ENCODE measurements at regions not wholly inside any gene's neighbourhood (a gene's known extent, or its start where the extent isn't known, plus 50 kb on each side); places are given as distances from the start of the nearest gene placed in this dataset.

DNA sequence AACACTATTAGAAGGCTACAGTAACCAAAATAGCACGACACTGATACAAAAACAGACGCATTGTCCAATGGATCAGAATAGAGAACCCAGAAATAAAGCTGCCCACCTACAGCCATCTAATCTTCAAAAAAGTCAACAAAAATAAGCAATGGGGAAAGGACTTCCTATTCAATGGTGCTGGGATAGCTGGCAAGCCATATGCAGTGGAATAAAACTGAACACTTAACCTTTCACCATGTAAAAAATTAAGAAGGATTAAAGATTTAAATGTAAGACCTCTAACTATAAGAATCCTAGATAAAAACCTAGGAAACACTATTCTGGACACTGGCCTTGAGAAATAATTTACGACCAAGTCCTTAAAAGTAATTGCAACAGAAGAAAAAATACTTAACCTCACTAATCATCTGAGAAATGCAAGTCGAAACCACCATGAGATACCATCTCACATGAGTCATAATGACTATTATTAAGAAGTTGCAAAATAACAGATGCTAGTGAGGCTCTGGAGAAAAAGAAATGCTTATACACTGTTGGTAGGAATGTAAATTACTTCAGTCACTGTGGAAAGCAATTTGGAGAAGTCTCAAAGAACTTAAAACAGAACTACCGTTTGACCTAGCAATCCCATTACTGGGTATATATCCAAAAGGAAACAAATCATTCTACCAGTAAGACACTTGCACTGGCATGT lies 203.3 kb upstream of the CDH9 start:
- TF ChIP-seq GATA3 (IDR thresholded peaks at IDR 0.05; ENCODE audit: low read depth, low read length) (no peak), GATA2 (IDR thresholded peaks at IDR 0.05; ENCODE audit: low read depth, low read length) (no peak)

DNA sequence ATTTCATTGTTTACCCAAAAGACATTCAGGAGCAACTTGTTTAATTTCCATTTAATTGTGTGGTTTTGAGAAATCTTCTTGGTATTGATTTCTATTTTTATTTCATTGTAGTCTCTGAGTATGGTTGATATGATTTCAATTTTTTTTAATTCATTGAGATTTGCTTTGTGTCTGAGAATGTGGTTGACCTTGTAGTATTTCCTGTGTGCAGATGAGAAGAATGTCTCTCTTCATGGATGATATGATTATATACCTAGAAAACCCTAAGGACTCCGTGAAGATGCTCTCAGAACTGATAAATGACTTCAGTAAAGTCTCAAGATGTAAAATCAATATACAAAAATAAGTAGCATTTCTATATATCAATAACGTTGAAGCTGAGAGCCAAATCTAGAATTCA lies 202.4 kb upstream of the CDH9 start:
- TF ChIP-seq GATA3 (IDR thresholded peaks at IDR 0.05; ENCODE audit: low read depth, low read length) (no peak), GATA2 (IDR thresholded peaks at IDR 0.05; ENCODE audit: low read depth, low read length) (no peak)

DNA sequence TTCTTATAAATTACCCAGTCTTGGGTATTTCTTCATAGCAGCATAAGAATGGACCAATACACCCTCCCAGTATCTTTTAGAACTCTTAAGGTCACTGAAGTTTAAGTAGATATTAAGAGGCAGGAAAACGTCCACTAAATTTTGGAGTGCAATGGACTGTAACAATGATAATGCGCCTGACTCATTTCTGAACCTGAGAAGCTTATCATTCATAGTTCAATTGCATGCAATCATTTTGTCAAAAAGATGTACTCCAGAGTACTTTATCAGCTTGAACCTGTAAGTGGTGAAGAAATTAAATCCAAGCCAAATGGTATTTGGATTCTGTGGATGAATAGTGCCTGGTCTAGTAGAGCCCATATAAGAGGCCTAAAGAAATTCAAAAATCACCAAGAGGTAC lies 196.5 kb upstream of the CDH9 start:
- no peak for TF ChIP-seq GATA2 (IDR thresholded peaks at IDR 0.05; ENCODE audit: low read depth, low read length)
- no peak for TF ChIP-seq GATA3 (IDR thresholded peaks at IDR 0.05; ENCODE audit: low read depth, low read length)

DNA sequence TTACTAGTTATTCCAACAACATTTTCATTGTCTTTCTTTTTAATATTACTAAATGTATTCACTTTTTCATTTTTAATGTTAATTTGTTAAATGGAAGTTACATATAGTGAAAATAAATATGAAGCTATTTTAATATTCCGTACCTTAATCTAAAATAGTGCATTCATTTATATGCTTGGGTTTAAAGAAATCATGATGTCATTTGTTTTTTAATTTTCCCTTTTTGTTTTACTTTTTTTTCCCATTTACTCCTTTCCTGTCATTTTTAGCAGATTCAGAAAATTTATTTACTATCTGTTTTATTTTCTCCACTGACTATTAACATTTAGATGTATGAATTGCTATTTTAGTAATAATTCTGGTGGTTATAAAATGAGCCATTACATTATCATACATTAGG lies 183.0 kb upstream of the CDH9 start:
- TF ChIP-seq GATA2 (IDR thresholded peaks at IDR 0.05; ENCODE audit: low read depth, low read length) (no peak), GATA3 (IDR thresholded peaks at IDR 0.05; ENCODE audit: low read depth, low read length) (no peak)

DNA sequence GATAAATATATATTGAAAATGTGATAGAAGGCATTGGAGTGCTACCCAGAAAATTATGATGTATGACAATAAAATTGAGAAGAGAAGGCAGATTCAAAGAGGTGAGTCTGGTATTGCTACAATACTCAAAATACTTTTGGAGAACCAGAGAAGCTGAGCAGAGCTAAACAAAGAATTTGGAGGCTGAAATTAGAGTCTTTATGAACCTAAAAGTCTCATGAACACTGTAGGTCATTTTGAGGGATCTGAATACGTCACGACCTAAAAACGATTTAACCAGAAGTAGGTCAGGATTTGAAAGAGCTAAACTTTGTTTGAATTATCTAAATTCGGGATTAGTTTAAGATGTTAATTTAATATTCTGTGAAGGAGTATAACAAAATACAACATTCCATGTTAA lies 182.4 kb upstream of the CDH9 start:
- TF ChIP-seq GATA3 (IDR thresholded peaks at IDR 0.05; ENCODE audit: low read depth, low read length) (no peak), GATA2 (IDR thresholded peaks at IDR 0.05; ENCODE audit: low read depth, low read length) (no peak)

DNA sequence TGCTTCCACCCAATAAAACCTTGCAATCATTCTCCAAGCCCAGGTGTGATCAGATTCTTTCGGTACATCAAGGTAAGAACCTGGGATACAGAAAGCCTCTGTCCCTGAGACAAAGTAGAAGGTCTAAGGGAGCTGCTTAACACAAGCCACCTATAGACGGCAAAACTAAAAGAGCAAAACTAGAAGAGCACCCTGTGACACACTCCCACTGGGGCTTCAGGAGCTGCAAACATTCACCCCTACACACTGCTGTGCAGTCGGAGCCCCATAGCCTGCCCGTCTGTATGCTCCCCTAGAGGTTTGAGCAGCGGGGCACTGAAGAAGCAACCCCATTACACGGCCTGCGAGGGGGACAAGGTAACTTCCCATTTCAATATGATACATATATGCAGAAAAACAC lies 179.6 kb upstream of the CDH9 start:
- TF ChIP-seq GATA2 (IDR thresholded peaks at IDR 0.05; ENCODE audit: low read depth, low read length) (no peak), GATA3 (IDR thresholded peaks at IDR 0.05; ENCODE audit: low read depth, low read length) (no peak)

DNA sequence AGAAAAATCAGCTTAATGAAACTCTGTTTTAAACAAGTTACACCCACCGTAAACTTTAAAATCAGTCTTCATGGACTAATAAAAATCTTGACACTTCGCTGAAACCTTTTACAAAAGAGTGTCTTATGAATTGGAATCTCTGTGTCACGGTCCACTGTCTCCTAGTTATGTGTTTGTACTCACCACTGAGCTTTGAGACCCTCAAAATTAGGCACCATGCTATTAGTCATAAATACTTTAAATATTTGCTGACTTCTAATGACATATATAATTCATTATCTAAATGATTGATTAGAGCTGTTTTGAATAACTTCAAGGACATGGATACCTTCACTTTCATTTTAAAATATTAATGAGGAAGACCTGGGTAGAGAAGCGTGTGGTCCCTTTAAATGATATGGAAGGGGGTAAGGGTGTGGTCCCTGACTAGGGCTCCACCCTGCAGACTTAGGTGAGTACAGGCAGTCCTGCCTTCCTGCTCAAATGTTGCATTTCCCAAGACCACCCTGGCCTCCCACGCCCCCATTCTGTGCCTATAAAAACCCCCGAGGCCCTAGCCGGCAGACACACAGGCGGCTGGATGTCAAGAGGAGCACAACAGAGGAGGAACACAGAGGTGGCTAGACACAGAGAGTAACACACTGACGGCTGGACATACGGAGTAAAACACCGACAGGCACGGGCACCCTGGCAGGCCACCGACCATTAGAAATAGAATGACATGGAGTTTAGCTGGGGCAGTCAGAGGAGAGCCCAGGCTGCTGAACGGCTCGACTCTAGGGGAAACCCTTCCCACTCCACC lies 179.0 kb upstream of the CDH9 start:
- TF ChIP-seq GATA2 (IDR thresholded peaks at IDR 0.05; ENCODE audit: low read depth, low read length): no peak
- TF ChIP-seq GATA3 (IDR thresholded peaks at IDR 0.05; ENCODE audit: low read depth, low read length): no peak

DNA sequence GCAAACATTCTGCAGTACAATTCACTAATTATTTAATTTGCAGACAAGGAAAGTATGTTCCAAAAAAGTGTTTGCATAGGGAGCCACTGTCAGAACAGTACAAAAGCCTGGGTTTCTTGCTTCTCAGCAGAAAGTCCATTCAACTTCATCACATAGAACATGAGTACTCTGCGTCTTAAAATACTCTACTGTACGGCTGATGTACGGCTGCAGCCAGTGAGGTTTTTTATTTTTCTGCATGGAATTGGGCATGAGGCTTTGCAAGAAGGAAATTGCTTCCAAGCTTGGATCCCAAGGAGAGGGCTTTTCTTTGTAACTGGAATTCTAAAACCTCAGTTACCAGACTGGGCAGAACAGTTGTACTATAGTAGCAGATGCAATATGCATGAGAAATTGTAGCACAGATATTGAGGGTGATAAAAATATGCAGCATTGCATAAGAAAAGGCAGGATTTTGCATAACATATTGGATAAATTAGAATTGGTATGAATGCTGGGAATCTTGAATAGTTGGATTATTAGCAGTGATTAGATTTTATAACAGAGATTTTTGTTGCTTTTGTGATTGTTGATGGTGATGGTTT lies 178.1 kb upstream of the CDH9 start:
- TF ChIP-seq GATA2 (IDR thresholded peaks at IDR 0.05; ENCODE audit: low read depth, low read length) (no peak), GATA3 (IDR thresholded peaks at IDR 0.05; ENCODE audit: low read depth, low read length) (no peak)

DNA sequence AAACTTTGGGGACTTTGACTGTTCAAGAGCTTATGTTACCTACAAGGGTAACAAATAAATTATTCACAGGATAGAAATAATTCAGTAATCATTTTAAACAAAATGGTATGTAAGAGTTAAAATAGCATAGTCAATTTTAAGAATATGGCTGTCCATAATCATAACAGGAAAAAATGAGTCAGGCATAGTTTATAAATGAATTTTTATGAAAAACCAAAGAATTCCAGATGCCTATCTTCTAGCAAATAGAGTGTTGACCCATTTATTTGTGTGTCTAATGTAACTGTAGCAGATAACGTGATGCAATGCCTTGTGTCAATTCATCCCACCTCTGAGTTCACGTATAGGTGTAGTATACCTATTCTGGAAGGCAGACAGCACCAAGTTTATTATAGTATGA lies 169.7 kb upstream of the CDH9 start:
- no peak for TF ChIP-seq GATA2 (IDR thresholded peaks at IDR 0.05; ENCODE audit: low read depth, low read length)
- no peak for TF ChIP-seq GATA3 (IDR thresholded peaks at IDR 0.05; ENCODE audit: low read depth, low read length)

DNA sequence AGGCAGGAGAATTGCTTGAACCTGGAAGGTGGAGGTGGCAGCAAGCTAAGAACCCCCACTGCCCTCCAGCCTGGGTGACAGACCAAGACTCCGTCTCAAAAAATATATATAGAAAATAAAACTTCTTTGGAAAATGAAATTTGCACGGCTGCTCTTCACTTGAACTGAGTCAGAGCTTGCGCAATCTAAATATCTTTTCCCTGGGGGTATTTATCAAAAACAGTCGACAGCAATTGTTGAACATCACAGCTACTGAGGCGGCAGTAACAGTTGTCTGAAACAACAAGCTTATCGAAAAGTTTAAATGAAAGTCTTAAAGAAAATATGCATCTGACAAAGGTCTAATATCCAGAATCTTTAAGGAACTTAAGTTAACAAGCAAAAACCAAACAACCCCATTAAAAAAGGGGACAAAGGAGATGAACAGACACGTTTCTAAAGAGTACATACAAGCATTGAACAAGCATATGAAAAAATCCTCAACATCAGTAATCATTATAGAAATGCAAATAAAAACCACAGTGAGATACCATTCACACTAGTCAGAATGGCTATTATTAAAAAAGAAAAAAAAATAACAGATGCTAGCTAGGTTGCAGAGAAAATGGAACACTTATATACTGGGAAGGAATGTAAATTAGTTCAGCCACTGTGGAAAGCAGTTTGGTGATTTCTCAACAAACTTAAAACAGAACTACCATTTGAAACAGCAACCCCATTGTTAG lies 153.6 kb upstream of the CDH9 start:
- TF ChIP-seq GATA3 (IDR thresholded peaks at IDR 0.05; ENCODE audit: low read depth, low read length): no peak
- TF ChIP-seq GATA2 (IDR thresholded peaks at IDR 0.05; ENCODE audit: low read depth, low read length): no peak

DNA sequence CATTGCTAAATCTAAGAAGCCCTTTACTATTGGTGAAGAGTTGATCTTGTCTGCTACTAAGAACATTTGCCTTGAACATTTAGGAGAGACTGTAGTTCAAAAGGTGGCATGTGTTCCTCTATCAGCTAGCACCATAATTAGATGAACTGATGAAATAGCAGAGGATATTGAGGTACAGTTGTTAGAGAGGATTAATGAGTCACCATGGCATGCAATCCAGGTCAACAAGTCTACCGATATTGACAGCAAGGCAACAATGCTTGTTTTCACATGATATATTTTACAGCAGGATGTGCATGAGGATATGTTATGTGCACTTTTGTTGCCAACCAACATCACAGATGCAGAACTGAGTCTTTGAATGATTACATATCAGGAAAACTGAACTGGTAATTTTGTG lies 134.3 kb upstream of the CDH9 start:
- TF ChIP-seq GATA3 (IDR thresholded peaks at IDR 0.05; ENCODE audit: low read depth, low read length) (no peak), GATA2 (IDR thresholded peaks at IDR 0.05; ENCODE audit: low read depth, low read length) (no peak)

DNA sequence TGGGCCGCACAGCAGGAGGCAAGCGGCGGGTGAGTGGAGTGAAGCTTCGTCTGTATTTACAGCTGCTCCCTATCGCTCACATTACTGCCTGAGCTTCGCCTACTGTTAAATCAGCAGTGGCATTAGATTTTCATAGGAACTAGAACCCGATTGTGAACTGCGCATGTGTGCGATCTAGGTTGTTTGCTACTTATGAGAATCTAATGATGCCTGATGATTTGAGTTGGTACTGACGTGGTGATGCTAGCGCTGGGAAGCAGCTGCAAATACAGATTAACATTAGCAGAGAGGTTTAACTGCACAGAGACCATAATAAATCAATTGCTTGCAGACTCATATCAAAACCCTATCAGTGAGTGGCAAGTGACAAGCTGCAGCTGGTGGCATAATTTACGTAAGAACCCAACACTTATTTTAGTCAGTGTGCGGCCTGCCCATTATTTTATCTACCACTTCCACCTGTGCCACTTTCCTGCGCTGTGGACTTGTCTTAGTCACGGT lies 133.4 kb upstream of the CDH9 start:
- TF ChIP-seq GATA3 (IDR thresholded peaks at IDR 0.05; ENCODE audit: low read depth, low read length) (no peak), GATA2 (IDR thresholded peaks at IDR 0.05; ENCODE audit: low read depth, low read length) (no peak)

DNA sequence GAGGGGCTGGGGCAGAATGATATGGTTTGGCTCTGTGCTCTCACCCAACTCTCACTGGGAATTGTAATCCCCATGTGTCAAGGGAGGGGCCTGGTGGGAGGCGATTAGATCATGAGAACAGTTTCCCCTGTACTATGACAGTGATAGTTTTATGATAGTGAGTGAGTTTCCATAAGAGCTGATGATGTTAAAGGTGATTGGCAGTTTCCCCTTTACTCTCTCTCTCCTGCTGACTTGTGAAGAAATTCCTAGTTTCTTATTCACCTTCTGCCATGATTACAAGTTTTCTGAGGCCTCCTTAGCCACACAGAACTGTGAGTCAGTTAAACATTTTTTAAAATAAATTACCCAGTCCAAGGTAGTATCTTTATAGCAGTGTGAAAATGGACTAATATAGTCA lies 120.4 kb upstream of the CDH9 start:
- no peak for TF ChIP-seq GATA3 (IDR thresholded peaks at IDR 0.05; ENCODE audit: low read depth, low read length)
- no peak for TF ChIP-seq GATA2 (IDR thresholded peaks at IDR 0.05; ENCODE audit: low read depth, low read length)

DNA sequence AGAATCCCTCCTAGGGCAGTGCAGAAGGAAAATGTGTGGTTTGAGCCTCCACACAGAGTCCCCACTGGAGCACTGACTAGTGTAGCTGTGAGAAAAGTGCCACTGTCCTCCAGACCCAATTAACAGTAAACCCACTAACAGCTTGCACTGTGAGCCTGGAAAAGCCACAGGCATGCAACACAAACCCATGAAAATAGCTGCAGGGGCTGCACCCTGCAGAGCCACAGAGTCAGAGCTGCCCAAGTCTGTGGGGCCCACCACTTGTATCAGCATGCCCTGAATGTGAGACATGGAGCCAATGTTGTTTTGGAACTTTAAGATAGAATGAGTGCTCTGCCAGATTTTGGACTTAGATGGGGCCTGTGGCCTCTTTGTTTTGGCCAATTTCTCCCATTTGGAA lies 119.8 kb upstream of the CDH9 start:
- TF ChIP-seq GATA3 (IDR thresholded peaks at IDR 0.05; ENCODE audit: low read depth, low read length): no peak
- no peak for TF ChIP-seq GATA2 (IDR thresholded peaks at IDR 0.05; ENCODE audit: low read depth, low read length)
